ENCODE measurements at regions not wholly inside any gene's neighbourhood (a gene's known extent, or its start where the extent isn't known, plus 50 kb on each side); places are given as distances from the start of the nearest gene placed in this dataset.

GRCh38 chr5:24347158-24347557, 297.6 kb downstream of the CDH10 start:
- H2AFZ ChIP-seq (ENCODE audit: control insufficient read depth, low read depth, low read length), result no peak overlapping the region
- H3K27ac ChIP-seq (ENCODE audit: control insufficient read depth, insufficient read depth), result no peak overlapping the region
- CTCF ChIA-PET, result no interaction called here
- FAIRE-seq, result no peak
- in situ Hi-C loops (cut with MboI), result no loop called here
- intact Hi-C loops (cut with micrococcal nuclease; ENCODE audit: unreplicated experiment), result no loop called here
- POLR2A ChIA-PET, result no interaction called here
- H3K4me2 ChIP-seq (ENCODE audit: control insufficient read depth, insufficient read depth), result no peak overlapping the region
- no peak for DNase-seq (ENCODE audit: low read depth, low spot score)
- no peaks in the 10 kb centered on the region for H3K79me2 ChIP-seq (ENCODE audit: control insufficient read depth, insufficient read depth, low read length)
- no TSS peak for BruUV-seq (replicated peaks)
- H4K20me1 ChIP-seq (ENCODE audit: control insufficient read depth, insufficient read depth), result no peaks in the 10 kb centered on the region
- WGBS (ENCODE audit: insufficient coverage, insufficient replicate concordance, low lambda C conversion rate, missing lambda C conversion rate), result 30% methylated on average over 2 of the region's 2 CpGs
- H3K9me3 ChIP-seq (replicated peaks; ENCODE audit: control insufficient read depth, insufficient read depth, low read length), result no peaks in the 10 kb centered on the region
- ATAC-seq, result no peak
- TF ChIP-seq NR2F1 (conservative IDR thresholded peaks at IDR 0.05) (no peak), SREBF2 (IDR thresholded peaks at IDR 0.05; ENCODE audit: low read length) (no peak), MEF2A (IDR thresholded peaks at IDR 0.05; ENCODE audit: insufficient read depth, low read depth, low read length) (no peak), CBX3 (IDR thresholded peaks at IDR 0.05; ENCODE audit: borderline replicate concordance, low read depth) (no peak), CHD4 (IDR thresholded peaks at IDR 0.05) (no peak), KAT2A (conservative IDR thresholded peaks at IDR 0.05; ENCODE audit: control insufficient read depth, low read depth, low read length) (no peak), ASH2L (IDR thresholded peaks at IDR 0.05; ENCODE audit: borderline replicate concordance, low read depth) (no peak), EP300 (IDR thresholded peaks at IDR 0.05; ENCODE audit: borderline replicate concordance in 1 of 2, control insufficient read depth in 1 of 2, low read depth in 2 of 2, low read length in 2 of 2) (no peak), BMI1 (IDR thresholded peaks at IDR 0.05; ENCODE audit: borderline replicate concordance) (no peak), NBN (IDR thresholded peaks at IDR 0.05) (no peak), POU2F2 (IDR thresholded peaks at IDR 0.05; ENCODE audit: borderline replicate concordance, low read depth, low read length) (no peak), SMAD1 (IDR thresholded peaks at IDR 0.05; ENCODE audit: low read depth, partially characterized antibody) (no peak), NFYB (IDR thresholded peaks at IDR 0.05; ENCODE audit: insufficient read depth, low read depth, low read length) (no peak), NFIC (IDR thresholded peaks at IDR 0.05; ENCODE audit: low read depth, low read length) (no peak), KDM1A (IDR thresholded peaks at IDR 0.05; ENCODE audit: borderline replicate concordance) (no peak), MTA3 (IDR thresholded peaks at IDR 0.05; ENCODE audit: borderline replicate concordance, low read length) (no peak)
- TF ChIP-seq, protein P1, sequence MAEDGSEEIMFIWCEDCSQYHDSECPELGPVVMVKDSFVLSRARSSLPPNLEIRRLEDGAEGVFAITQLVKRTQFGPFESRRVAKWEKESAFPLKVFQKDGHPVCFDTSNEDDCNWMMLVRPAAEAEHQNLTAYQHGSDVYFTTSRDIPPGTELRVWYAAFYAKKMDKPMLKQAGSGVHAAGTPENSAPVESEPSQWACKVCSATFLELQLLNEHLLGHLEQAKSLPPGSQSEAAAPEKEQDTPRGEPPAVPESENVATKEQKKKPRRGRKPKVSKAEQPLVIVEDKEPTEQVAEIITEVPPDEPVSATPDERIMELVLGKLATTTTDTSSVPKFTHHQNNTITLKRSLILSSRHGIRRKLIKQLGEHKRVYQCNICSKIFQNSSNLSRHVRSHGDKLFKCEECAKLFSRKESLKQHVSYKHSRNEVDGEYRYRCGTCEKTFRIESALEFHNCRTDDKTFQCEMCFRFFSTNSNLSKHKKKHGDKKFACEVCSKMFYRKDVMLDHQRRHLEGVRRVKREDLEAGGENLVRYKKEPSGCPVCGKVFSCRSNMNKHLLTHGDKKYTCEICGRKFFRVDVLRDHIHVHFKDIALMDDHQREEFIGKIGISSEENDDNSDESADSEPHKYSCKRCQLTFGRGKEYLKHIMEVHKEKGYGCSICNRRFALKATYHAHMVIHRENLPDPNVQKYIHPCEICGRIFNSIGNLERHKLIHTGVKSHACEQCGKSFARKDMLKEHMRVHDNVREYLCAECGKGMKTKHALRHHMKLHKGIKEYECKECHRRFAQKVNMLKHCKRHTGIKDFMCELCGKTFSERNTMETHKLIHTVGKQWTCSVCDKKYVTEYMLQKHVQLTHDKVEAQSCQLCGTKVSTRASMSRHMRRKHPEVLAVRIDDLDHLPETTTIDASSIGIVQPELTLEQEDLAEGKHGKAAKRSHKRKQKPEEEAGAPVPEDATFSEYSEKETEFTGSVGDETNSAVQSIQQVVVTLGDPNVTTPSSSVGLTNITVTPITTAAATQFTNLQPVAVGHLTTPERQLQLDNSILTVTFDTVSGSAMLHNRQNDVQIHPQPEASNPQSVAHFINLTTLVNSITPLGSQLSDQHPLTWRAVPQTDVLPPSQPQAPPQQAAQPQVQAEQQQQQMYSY (CRISPR knock-in tag; IDR thresholded peaks at IDR 0.05), result no peak
- no peaks in the 10 kb centered on the region for H3K36me3 ChIP-seq (ENCODE audit: control insufficient read depth in 2 of 2, insufficient read depth in 2 of 2, low read length in 1 of 2)
- no peak overlapping the region for H3K4me3 ChIP-seq
- no peak overlapping the region for H3K9ac ChIP-seq (ENCODE audit: control insufficient read depth, insufficient read depth, low read length)
- no peaks in the 10 kb centered on the region for H3K4me1 ChIP-seq (ENCODE audit: control insufficient read depth, insufficient read depth, low read length)
- RAD21 ChIA-PET (ENCODE audit: unreplicated experiment), result no interaction called here
- SMC1A ChIA-PET (ENCODE audit: uncharacterized antibody, unreplicated experiment), result no interaction called here
- H3K27me3 ChIP-seq (replicated peaks in 1 of 2; ENCODE audit: control insufficient read depth in 2 of 2, insufficient read depth in 2 of 2, low read length in 1 of 2), result no peaks in the 10 kb centered on the region

Measured in GM12878 (cell line).